ENCODE measurements at regions not wholly inside any gene's neighbourhood (a gene's known extent, or its start where the extent isn't known, plus 50 kb on each side); places are given as distances from the start of the nearest gene placed in this dataset.

- H3K27ac ChIP-seq (ENCODE audit: low read depth in 1 of 2, low read length in 2 of 2) = no peak overlapping the region
- Mint-ChIP-seq H3K27ac (no peak overlapping the region), H3K4me1 (ENCODE audit: low read depth) (no peaks in the 10 kb centered on the region), H3K27me3 (peaks cover 11% of the 10 kb centered on the region), H3K4me3 (no peak overlapping the region), H3K36me3 (ENCODE audit: low read depth) (no peaks in the 10 kb centered on the region), H3K9me3 (no peaks in the 10 kb centered on the region)
- no peaks in the 10 kb centered on the region for H3K27me3 ChIP-seq (ENCODE audit: control insufficient read depth in 1 of 2, insufficient read depth in 2 of 2, low read length in 2 of 2)
- ChIA-PET CTCF (no interaction called here), POLR2A (interaction anchor here (0.7 kb wide), 1 partner anchor 114 kb away, joined by 3 read pairs; no protein-coding TSS in a partner anchor)
- no peak for TF ChIP-seq CTCF (IDR thresholded peaks at IDR 0.05)
- no peaks in the 10 kb centered on the region for H3K9me3 ChIP-seq (ENCODE audit: control insufficient read depth in 1 of 2, insufficient read depth in 1 of 2, low read length in 2 of 2)
- H3K4me3 ChIP-seq (ENCODE audit: low read length) = no peak overlapping the region
- H3K4me1 ChIP-seq (ENCODE audit: insufficient read depth, low read length) = no peaks in the 10 kb centered on the region
- no peak for ATAC-seq (ENCODE audit: poor library complexity)
- intact Hi-C loops (cut with DNase I, micrococcal nuclease) = no loop called here
- H3K36me3 ChIP-seq (ENCODE audit: insufficient read depth, low read length) = no peaks in the 10 kb centered on the region
- DNase-seq = no peak
Observed at GRCh38 chr4:100076753-100077152, 113.5 kb downstream of the DDIT4L start.

GRCh38 chr4:100075486-100076270, 114.6 kb downstream of the DDIT4L start:
- DNase-seq (no peak), ATAC-seq (ENCODE audit: poor library complexity) (no peak)
- Mint-ChIP-seq H3K4me3 (no peak overlapping the region), H3K27me3 (peaks cover 11% of the 10 kb centered on the region), H3K36me3 (ENCODE audit: low read depth) (no peaks in the 10 kb centered on the region), H3K27ac (no peak overlapping the region), H3K4me1 (ENCODE audit: low read depth) (no peaks in the 10 kb centered on the region), H3K9me3 (no peaks in the 10 kb centered on the region)
- H3K27me3 ChIP-seq (ENCODE audit: control insufficient read depth in 1 of 2, insufficient read depth in 2 of 2, low read length in 2 of 2) = no peaks in the 10 kb centered on the region
- CTCF ChIA-PET = no interaction called here
- TF ChIP-seq CTCF (IDR thresholded peaks at IDR 0.05) = no peak
- intact Hi-C loops (cut with DNase I, micrococcal nuclease) = no loop called here
- no peaks in the 10 kb centered on the region for H3K4me1 ChIP-seq (ENCODE audit: insufficient read depth, low read length)
- H3K36me3 ChIP-seq (ENCODE audit: insufficient read depth, low read length) = no peaks in the 10 kb centered on the region
- POLR2A ChIA-PET = no interaction called here
- H3K27ac ChIP-seq (ENCODE audit: low read depth in 1 of 2, low read length in 2 of 2) = no peak overlapping the region
- H3K4me3 ChIP-seq (ENCODE audit: low read length) = no peak overlapping the region
- H3K9me3 ChIP-seq (ENCODE audit: control insufficient read depth in 1 of 2, insufficient read depth in 1 of 2, low read length in 2 of 2) = no peaks in the 10 kb centered on the region

- H3K27ac ChIP-seq (ENCODE audit: low read depth in 1 of 2, low read length in 2 of 2) = no peak overlapping the region
- H3K36me3 ChIP-seq (ENCODE audit: insufficient read depth, low read length) = no peaks in the 10 kb centered on the region
- Mint-ChIP-seq H3K27ac (no peak overlapping the region), H3K36me3 (ENCODE audit: low read depth) (no peaks in the 10 kb centered on the region), H3K9me3 (no peaks in the 10 kb centered on the region), H3K4me1 (ENCODE audit: low read depth) (no peaks in the 10 kb centered on the region), H3K27me3 (peaks cover 11% of the 10 kb centered on the region), H3K4me3 (no peak overlapping the region)
- ChIA-PET POLR2A (no interaction called here), CTCF (no interaction called here)
- H3K27me3 ChIP-seq (ENCODE audit: control insufficient read depth in 1 of 2, insufficient read depth in 2 of 2, low read length in 2 of 2) = no peaks in the 10 kb centered on the region
- no peak for DNase-seq
- H3K4me1 ChIP-seq (ENCODE audit: insufficient read depth, low read length) = no peaks in the 10 kb centered on the region
- no peak for TF ChIP-seq CTCF (IDR thresholded peaks at IDR 0.05)
- no peaks in the 10 kb centered on the region for H3K9me3 ChIP-seq (ENCODE audit: control insufficient read depth in 1 of 2, insufficient read depth in 1 of 2, low read length in 2 of 2)
- no peak overlapping the region for H3K4me3 ChIP-seq (ENCODE audit: low read length)
- intact Hi-C loops (cut with DNase I, micrococcal nuclease) = no loop called here
- ATAC-seq (ENCODE audit: poor library complexity) = no peak
Observed at GRCh38 chr4:100075056-100075455, 115.2 kb downstream of the DDIT4L start.
